ENCODE measurements at regions not wholly inside any gene's neighbourhood (a gene's known extent, or its start where the extent isn't known, plus 50 kb on each side); places are given as distances from the start of the nearest gene placed in this dataset.

DNA sequence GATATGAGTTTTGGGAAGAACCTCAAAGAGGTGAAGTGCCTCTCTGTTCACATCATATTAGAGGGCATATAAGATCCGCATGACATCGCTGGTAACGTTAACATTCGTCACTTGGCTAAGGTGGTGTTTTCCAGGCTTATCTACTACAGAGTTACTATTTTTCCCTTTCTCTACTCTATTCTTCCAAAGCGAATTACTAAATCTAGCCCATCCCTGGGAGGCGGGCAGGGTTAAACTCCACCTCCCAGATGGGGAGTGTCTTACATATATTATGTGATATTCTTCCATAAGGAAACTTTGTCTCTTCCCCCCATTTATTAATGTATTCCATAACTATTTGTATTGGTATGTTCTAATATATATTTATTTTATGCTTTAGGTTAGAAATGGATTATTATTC lies 293.9 kb downstream of the CYRIA start:
- no peaks in the 10 kb centered on the region for H4K20me1 ChIP-seq (ENCODE audit: control insufficient read depth, insufficient read depth, insufficient read length)
- no peak overlapping the region for H2AFZ ChIP-seq (ENCODE audit: low read length)
- no peak overlapping the region for H3K18ac ChIP-seq (ENCODE audit: insufficient read length, low read depth, low read length)
- H3K79me2 ChIP-seq (ENCODE audit: insufficient read depth, low read length) = no peaks in the 10 kb centered on the region
- no peak overlapping the region for H2BK12ac ChIP-seq (ENCODE audit: insufficient read length, low read depth, low read length)
- H3K79me1 ChIP-seq (ENCODE audit: insufficient read depth, low read depth, low read length, poor library complexity, severe bottlenecking) = no peaks in the 10 kb centered on the region
- H3K9me3 ChIP-seq (ENCODE audit: control insufficient read depth, low read depth, low read length) = no peaks in the 10 kb centered on the region
- H3K56ac ChIP-seq (ENCODE audit: insufficient read length, low read depth, low read length) = no peak overlapping the region
- H4K8ac ChIP-seq (replicated peaks; ENCODE audit: insufficient read length, low read depth, low read length) = no peak overlapping the region
- H3K23ac ChIP-seq (ENCODE audit: insufficient read length, low read depth, low read length) = no peak overlapping the region
- Mint-ChIP-seq H3K4me1 (no peaks in the 10 kb centered on the region), H3K27me3 (ENCODE audit: low read depth) (peaks cover 2% of the 10 kb centered on the region; the same call in 1 of the 2 replicates), H3K36me3 (ENCODE audit: insufficient read depth in 1 of 3, low read depth in 3 of 3) (no peaks in the 10 kb centered on the region), H3K9me3 (peaks cover 2 to 4% of the 10 kb centered on the region in 2 experiments; a peak in 3 of 5 replicates), H3K27ac (no peak overlapping the region), H3K4me3 (no peak overlapping the region)
- H3K23me2 ChIP-seq (ENCODE audit: insufficient read length, low read depth, low read length, poor library complexity, severe bottlenecking) = no peaks in the 10 kb centered on the region
- H2BK15ac ChIP-seq (ENCODE audit: low read depth, low read length) = no peak overlapping the region
- H3K14ac ChIP-seq (ENCODE audit: insufficient read depth, low read length) = no peak overlapping the region
- H3T11ph ChIP-seq (ENCODE audit: low read length) = no peak overlapping the region
- no peak overlapping the region for H3K27ac ChIP-seq (ENCODE audit: insufficient read length, low read depth, low read length)
- H3K27me3 ChIP-seq (ENCODE audit: insufficient read depth, low read length) = no peaks in the 10 kb centered on the region; the same call in 1 of the 2 replicates
- no CpG with 5 or more reads among the region's 6 CpGs for WGBS (ENCODE audit: extremely low coverage, insufficient read length, low lambda C conversion rate)
- H3K4ac ChIP-seq (ENCODE audit: low read depth, low read length) = no peak overlapping the region
- no peak for TF ChIP-seq CTCF (conservative IDR thresholded peaks at IDR 0.05)
- DNase-seq = no peak
- no peak overlapping the region for H2BK20ac ChIP-seq (ENCODE audit: low read depth, low read length, poor library complexity, severe bottlenecking)
- no peak overlapping the region for H4K5ac ChIP-seq (ENCODE audit: insufficient read length, low read depth, low read length)
- no peak overlapping the region for H3K9ac ChIP-seq (ENCODE audit: extremely low read depth, insufficient read length, low read length)
- no peak overlapping the region for H2AK5ac ChIP-seq (ENCODE audit: insufficient read length, low read length)
- no peak overlapping the region for H2BK5ac ChIP-seq (ENCODE audit: insufficient read length, low read length)
- H3K4me1 ChIP-seq (ENCODE audit: insufficient read depth, low read length) = no peaks in the 10 kb centered on the region
- H3K4me2 ChIP-seq (ENCODE audit: insufficient read depth, insufficient read length, low read length) = no peak overlapping the region
- H4K91ac ChIP-seq (ENCODE audit: insufficient read length, low read depth, low read length) = no peak overlapping the region
- no peak overlapping the region for H2BK120ac ChIP-seq (ENCODE audit: low read depth, low read length, poor library complexity, severe bottlenecking)

All from H9 (cell line).